B cell (primary cell): ENCODE measurements at regions not wholly inside any gene's neighbourhood (a gene's known extent, or its start where the extent isn't known, plus 50 kb on each side); places are given as distances from the start of the nearest gene placed in this dataset.

Source experiments
- ATAC-seq: fragments of 200-7000 bp; cut with Tn5 transposase; one replicate; pipeline ENCODE4 v1.10.0; 2021; ENCODE audit warnings: low read depth, mild to moderate bottlenecking, moderate number of reproducible peaks, moderate library complexity
- CTCF ChIA-PET: fragments of 350-600 bp; sonication (Branson Sonifier 250); formaldehyde crosslinking; loops from one replicate; lab custom pipeline; 2021; ENCODE audit warnings: antibody characterized with exemption, inconsistent platforms; lab: Charles Lee
- POLR2A ChIA-PET: fragments of 350-600 bp; sonication (Branson Sonifier 250); formaldehyde crosslinking; loops from one replicate; lab custom pipeline; 2021; ENCODE audit warnings: antibody characterized with exemption; lab: Charles Lee
- DNase-seq: peaks from one replicate; pipeline ENCODE4 v3.0.0; 2013
- H2AFZ ChIP-seq: 2 replicates; pipeline ENCODE4 v1.6.1; 2012; ENCODE audit warnings: mild to moderate bottlenecking, low read depth, low read length; ENCODE audit not compliant: insufficient read depth, poor library complexity, severe bottlenecking
- H3K27ac ChIP-seq, 2 donors: 1 replicate in 1 of 2; 2 replicates in 1 of 2; pipeline ENCODE4 v1.5.1; 2012 to 2013; ENCODE audit warnings: low read length in 2 of 2, mild to moderate bottlenecking in 2 of 2, moderate library complexity in 1 of 2
- H3K27me3 ChIP-seq, 4 experiments: fragments of 200-600 bp in 1 of 4; sonication (generic) in 1 of 4; replicated peaks in 1 of 4; 1 replicate in 2 of 4; 2 replicates in 2 of 4; pipeline versions ENCODE4 v1.6.1 to v1.7.0; 2013 to 2016; ENCODE audit warnings: low read length in 3 of 4, mild to moderate bottlenecking in 2 of 4, mixed read lengths in 1 of 4, moderate library complexity in 1 of 4; ENCODE audit not compliant: insufficient read depth in 4 of 4, control insufficient read depth in 3 of 4; ENCODE audit errors: control extremely low read depth in 1 of 4
- H3K36me3 ChIP-seq, 2 experiments: replicated peaks in 1 of 2; 1 replicate in 1 of 2; 2 replicates in 1 of 2; pipeline versions ENCODE4 v1.6.1 to v1.7.1; 2013; ENCODE audit warnings: low read length in 1 of 2; ENCODE audit not compliant: insufficient read depth in 2 of 2, control insufficient read depth in 1 of 2; ENCODE audit errors: control extremely low read depth in 1 of 2, extremely low read depth in 1 of 2
- H3K4me1 ChIP-seq, 2 donors: fragments of 200-600 bp in 1 of 2; sonication (generic) in 1 of 2; 1 replicate in 1 of 2; 2 replicates in 1 of 2; pipeline versions ENCODE4 v1.5.1 to v1.6.1; 2013 to 2017; ENCODE audit warnings: low read length in 2 of 2; ENCODE audit not compliant: control insufficient read depth in 2 of 2, insufficient read depth in 2 of 2
- H3K4me2 ChIP-seq: replicated peaks from 2 replicates; pipeline ENCODE3; 2012; ENCODE audit warnings: mild to moderate bottlenecking, low read depth, low read length; ENCODE audit not compliant: poor library complexity, severe bottlenecking
- H3K4me3 ChIP-seq, 5 experiments: fragments of 200-600 bp in 1 of 5; sonication (generic) in 1 of 5; 1 replicate in 3 of 5; 2 replicates in 2 of 5; pipeline versions ENCODE4 v1.5.1 to v1.7.0; 2011 to 2016; ENCODE audit warnings: low read length in 4 of 5, mild to moderate bottlenecking in 4 of 5, low read depth in 2 of 5, control low read depth in 1 of 5, moderate library complexity in 1 of 5; ENCODE audit not compliant: insufficient read depth in 1 of 5; ENCODE audit errors: control extremely low read depth in 1 of 5, extremely low read depth in 1 of 5
- H3K79me2 ChIP-seq: fragments of 200-600 bp; sonication (generic); one replicate; pipeline ENCODE4 v1.6.0; 2016; ENCODE audit warnings: low read length; ENCODE audit not compliant: control insufficient read depth, insufficient read depth
- H3K9ac ChIP-seq: fragments of 200-600 bp; sonication (generic); 2 replicates; pipeline ENCODE4 v1.6.1; 2017; ENCODE audit warnings: mild to moderate bottlenecking, low read length, moderate library complexity
- H3K9me3 ChIP-seq, 3 donors: one replicate each; pipeline versions ENCODE4 v1.6.1 to v1.7.1; 2013; ENCODE audit warnings: low read length in 2 of 3; ENCODE audit not compliant: control insufficient read depth in 2 of 3, insufficient read depth in 1 of 3; ENCODE audit errors: control extremely low read depth in 1 of 3
- H4K20me1 ChIP-seq: 2 replicates; pipeline ENCODE4 v1.6.0; 2012; ENCODE audit warnings: mild to moderate bottlenecking, low read length; ENCODE audit not compliant: insufficient read depth, control insufficient read depth, poor library complexity, severe bottlenecking
- H3K27ac Mint-ChIP-seq: one replicate; pipeline ENCODE4 v1.8.0; 2021; ENCODE audit warnings: mixed read lengths
- H3K27me3 Mint-ChIP-seq: one replicate; pipeline ENCODE4 v1.8.0; 2021; ENCODE audit warnings: mixed read lengths
- H3K4me1 Mint-ChIP-seq: one replicate; pipeline ENCODE4 v1.8.0; 2021; ENCODE audit warnings: mixed read lengths
- H3K4me3 Mint-ChIP-seq: one replicate; pipeline ENCODE4 v1.8.0; 2021; ENCODE audit warnings: mixed read lengths
- H3K9me3 Mint-ChIP-seq: one replicate; pipeline ENCODE4 v1.8.0; 2022; ENCODE audit warnings: mixed read lengths; ENCODE audit not compliant: insufficient read depth
- EZH2 ChIP-seq: IDR thresholded peaks from 2 replicates; pipeline ENCODE4 v1.6.1; 2012; ENCODE audit warnings: borderline replicate concordance, low read depth, mild to moderate bottlenecking, moderate library complexity, low read length; ENCODE audit not compliant: insufficient read depth, poor library complexity, severe bottlenecking
- WGBS: methylation state at CpG from one replicate; pipeline ENCODE4 v1.1.5; 2013; ENCODE audit warnings: missing lambda C conversion rate; ENCODE audit not compliant: insufficient coverage; 5-methylcytosine and 5-hydroxymethylcytosine counted together
- intact Hi-C: fragments of 100-400 bp; cut with micrococcal nuclease; formaldehyde crosslinking; loops from one replicate; pipeline ENCODE4 v1.10.0; 2022
- TF ChIP-seq, protein P1 (sequence below): fragments of 200-600 bp; IDR thresholded peaks from one replicate; pipeline ENCODE4 v1.8.0; 2022; ENCODE audit warnings: antibody characterized with exemption, mild to moderate bottlenecking

DNA sequence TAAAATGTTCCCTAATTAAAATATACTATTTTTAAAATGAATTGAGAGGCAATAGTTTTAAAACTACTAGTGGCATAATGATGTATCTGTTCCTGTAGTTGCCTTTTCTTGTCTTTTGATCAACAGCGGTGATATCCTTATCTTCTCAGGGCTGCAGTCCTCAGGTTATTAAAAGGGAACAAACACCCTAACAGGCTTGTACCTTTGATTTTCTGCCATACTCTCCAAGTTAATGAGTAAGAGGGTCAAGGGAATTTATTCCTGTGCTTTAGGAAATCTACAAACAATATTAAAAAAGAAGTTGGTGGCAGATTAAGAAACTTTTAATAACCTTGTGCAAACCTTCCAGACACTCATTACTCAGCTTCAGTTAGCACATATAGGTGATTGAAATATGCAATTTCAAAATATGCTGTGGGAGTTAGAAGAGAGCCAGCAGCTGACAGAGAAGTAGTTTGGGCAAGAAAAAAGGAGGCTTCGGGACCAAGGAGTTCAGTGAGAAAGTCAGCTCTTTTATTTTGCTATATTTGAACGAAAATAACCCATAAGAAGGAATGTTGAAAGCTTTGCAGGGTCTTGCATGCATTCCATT, 81.0 kb upstream of the TLE4 start:
- H4K20me1 ChIP-seq = no peaks in the 10 kb centered on the region
- no peaks in the 10 kb centered on the region for H3K4me1 Mint-ChIP-seq
- H3K36me3 ChIP-seq = no peaks in the 10 kb centered on the region
- H3K79me2 ChIP-seq = no peaks in the 10 kb centered on the region
- ChIA-PET CTCF (no interaction called here), POLR2A (no interaction called here)
- H2AFZ ChIP-seq = no peak overlapping the region
- no peak for DNase-seq
- H3K4me1 ChIP-seq = no peaks in the 10 kb centered on the region
- H3K9ac ChIP-seq = no peak overlapping the region
- H3K4me3 Mint-ChIP-seq = no peak overlapping the region
- no peak overlapping the region for H3K4me3 ChIP-seq
- intact Hi-C loops = no loop called here
- WGBS = 100% methylated on average over 1 of the region's 3 CpGs
- TF ChIP-seq, protein P1, sequence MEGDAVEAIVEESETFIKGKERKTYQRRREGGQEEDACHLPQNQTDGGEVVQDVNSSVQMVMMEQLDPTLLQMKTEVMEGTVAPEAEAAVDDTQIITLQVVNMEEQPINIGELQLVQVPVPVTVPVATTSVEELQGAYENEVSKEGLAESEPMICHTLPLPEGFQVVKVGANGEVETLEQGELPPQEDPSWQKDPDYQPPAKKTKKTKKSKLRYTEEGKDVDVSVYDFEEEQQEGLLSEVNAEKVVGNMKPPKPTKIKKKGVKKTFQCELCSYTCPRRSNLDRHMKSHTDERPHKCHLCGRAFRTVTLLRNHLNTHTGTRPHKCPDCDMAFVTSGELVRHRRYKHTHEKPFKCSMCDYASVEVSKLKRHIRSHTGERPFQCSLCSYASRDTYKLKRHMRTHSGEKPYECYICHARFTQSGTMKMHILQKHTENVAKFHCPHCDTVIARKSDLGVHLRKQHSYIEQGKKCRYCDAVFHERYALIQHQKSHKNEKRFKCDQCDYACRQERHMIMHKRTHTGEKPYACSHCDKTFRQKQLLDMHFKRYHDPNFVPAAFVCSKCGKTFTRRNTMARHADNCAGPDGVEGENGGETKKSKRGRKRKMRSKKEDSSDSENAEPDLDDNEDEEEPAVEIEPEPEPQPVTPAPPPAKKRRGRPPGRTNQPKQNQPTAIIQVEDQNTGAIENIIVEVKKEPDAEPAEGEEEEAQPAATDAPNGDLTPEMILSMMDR = no peak
- no peak for TF ChIP-seq EZH2
- H3K9me3 ChIP-seq = peaks cover 0 to 6% (median 0%) of the 10 kb centered on the region in 3 donors
- H3K27ac ChIP-seq = no peak overlapping the region
- H3K27me3 Mint-ChIP-seq = no peaks in the 10 kb centered on the region
- peaks cover 2% of the 10 kb centered on the region for H3K9me3 Mint-ChIP-seq
- no peak overlapping the region for H3K27ac Mint-ChIP-seq
- no peak overlapping the region for H3K4me2 ChIP-seq
- ATAC-seq = no peak
- no peaks in the 10 kb centered on the region for H3K27me3 ChIP-seq

GRCh38 chr9:79492092-79493009, 79.4 kb upstream of the TLE4 start:
- ChIA-PET POLR2A (no interaction called here), CTCF (no interaction called here)
- no peak for TF ChIP-seq EZH2
- TF ChIP-seq, protein P1 = no peak
- WGBS = no CpG with 5 or more reads among the region's 3 CpGs
- intact Hi-C loops = no loop called here
- Histone ChIP-seq H3K27ac (no peak overlapping the region), H4K20me1 (no peaks in the 10 kb centered on the region), H3K4me3 (no peak overlapping the region), H3K36me3 (no peaks in the 10 kb centered on the region), H3K79me2 (no peaks in the 10 kb centered on the region), H3K9ac (no peak overlapping the region), H3K27me3 (no peaks in the 10 kb centered on the region), H3K4me2 (no peak overlapping the region), H3K4me1 (no peaks in the 10 kb centered on the region), H2AFZ (no peak overlapping the region), H3K9me3 (peaks cover 0 to 6% (median 0%) of the 10 kb centered on the region in 3 donors)
- Mint-ChIP-seq H3K4me1 (no peaks in the 10 kb centered on the region), H3K27me3 (no peaks in the 10 kb centered on the region), H3K4me3 (no peak overlapping the region), H3K27ac (no peak overlapping the region), H3K9me3 (peaks cover 2% of the 10 kb centered on the region)
- no peak for ATAC-seq
- DNase-seq = no peak
